ENCODE measurements at regions not wholly inside any gene's neighbourhood (a gene's known extent, or its start where the extent isn't known, plus 50 kb on each side); places are given as distances from the start of the nearest gene placed in this dataset.

DNA sequence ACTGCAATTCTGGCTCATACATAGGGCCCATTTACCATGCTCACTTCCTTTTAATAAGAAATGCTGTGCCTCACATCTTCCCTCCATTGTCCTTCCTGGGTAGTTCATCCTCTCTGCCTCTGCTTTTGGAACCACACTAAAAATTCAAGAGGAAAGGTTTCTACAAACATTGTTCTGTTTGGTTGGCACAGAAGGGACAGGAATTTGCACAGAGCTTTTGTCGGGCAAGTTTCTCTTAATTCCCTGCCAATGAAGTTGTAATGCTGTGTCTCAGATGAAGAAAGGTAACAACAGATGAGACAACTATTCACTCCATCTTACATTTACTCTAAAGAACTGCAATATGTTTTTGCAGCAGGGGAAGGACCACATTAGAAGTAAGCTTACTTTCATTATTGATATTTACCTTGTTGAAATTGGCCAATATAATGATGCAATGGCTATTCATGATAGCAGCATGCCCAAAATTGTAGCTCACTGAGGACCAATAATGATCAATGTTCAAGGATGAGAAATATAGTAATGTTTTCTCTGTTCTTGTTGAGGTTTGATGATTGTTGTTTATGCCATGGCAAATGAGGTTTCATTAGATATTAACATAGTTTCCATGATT is 82.5 kb upstream of the HMHB1 start:
- DNase-seq = no peak

DNA sequence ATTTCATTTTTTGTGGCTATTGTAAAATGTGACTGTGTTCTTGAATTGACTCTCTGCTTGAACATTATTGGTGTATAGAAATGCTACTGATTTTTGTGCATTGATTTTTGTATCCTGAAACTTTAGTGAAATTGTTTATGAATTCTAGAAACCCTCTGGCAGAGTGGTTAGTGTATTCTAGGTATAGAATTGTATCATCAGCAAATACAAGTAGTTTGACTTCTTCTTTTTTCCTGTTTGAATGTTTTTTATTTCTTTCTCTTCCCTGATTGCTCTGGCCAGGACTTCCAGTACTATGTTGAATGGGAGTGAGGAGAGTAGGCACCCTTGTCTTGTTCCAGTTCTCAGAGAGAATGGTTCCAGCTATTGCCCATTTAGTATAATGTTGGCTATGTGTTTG is 88.8 kb upstream of the HMHB1 start:
- DNase-seq = no peak

GRCh38 chr5:143721925-143722324 is 90.0 kb upstream of the HMHB1 start:
- DNase-seq = no peak

GRCh38 chr5:143720689-143721088 is 91.3 kb upstream of the HMHB1 start:
- no peak for DNase-seq

- DNase-seq = no peak
Measured at GRCh38 chr5:143717400-143717799, 94.6 kb upstream of the HMHB1 start.

DNA sequence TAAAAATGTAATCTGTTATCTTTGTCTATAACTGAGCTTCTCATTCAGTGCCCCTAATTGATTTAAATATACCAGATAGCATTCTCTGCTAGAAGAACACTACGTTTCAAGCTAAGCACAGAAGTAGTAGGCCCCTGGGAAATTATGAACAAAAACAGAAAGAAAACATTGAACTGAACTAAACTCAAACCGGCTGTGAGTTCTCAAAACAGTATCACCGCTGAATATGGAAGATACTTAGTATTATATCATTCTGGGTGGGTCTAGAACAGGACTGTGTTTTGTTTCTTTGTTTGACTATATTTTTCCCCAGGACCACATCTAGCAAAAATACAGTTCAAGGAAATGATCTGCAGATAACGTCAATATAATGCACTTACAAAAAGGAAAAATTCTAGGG is 95.1 kb upstream of the HMHB1 start:
- DNase-seq = no peak

- no peak for DNase-seq
Measured at GRCh38 chr5:143715616-143716015, 96.3 kb upstream of the HMHB1 start.

DNA sequence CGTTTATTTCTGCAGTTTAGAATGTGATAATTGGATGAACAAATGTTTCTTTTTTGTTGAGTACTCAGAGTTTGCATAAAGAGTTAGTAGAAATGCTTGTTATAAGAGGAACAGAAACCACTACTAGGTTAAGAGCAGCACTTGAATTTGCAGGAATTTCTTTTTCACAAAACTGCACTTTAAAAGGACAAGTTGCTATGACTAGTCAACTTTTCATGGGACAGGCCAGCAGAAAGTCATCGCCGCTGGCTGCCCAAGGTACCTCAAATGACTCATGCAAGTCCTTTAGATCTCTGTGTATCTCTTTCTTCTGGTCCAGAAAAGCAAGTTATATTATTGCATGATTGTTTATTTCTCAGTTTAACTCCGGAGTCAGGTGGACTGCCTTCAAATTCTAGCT is 97.3 kb upstream of the HMHB1 start:
- DNase-seq = no peak

GRCh38 chr5:143713047-143714003 is 98.6 kb upstream of the HMHB1 start:
- no peak for DNase-seq

DNA sequence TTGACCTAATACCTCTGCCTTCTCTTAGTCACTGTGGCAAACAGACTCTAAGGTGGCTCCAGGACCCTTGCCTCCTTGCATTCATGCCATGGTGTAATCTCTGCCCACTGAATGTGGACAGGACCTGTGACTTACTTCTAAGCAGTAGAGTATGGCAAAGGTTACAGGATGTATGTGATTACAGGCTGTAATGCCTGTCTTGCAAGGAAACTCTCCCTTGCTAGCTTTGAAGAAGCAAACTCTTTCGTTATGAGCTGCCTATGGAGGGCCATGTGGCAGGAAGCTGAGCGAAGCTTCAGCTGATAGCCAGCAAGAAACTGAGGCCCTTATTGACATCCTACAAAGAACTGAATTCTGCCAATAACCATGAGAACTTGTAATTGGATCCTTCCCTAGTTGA is 103.3 kb upstream of the HMHB1 start:
- no peak for DNase-seq

DNA sequence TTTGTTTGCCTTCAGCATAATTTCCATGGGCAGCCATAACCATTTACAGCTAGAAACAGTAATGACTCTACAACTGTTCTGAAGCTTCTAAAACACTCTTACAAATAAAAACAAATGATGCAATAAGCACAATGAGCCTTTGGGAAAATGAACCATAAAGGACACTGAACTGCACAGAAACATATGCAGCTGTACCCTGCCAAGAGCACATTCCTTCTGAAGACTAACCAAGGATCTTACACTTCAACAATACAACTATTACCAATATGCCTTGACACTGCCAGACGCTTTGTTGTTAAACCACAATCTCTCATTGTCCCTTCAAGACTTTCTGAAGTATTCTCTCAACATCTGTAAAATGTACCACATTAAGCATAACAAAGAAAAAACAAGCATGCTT is 104.2 kb upstream of the HMHB1 start:
- no peak for DNase-seq

- DNase-seq = no peak
Measured at GRCh38 chr5:143705381-143705780, 106.6 kb upstream of the HMHB1 start.

DNA sequence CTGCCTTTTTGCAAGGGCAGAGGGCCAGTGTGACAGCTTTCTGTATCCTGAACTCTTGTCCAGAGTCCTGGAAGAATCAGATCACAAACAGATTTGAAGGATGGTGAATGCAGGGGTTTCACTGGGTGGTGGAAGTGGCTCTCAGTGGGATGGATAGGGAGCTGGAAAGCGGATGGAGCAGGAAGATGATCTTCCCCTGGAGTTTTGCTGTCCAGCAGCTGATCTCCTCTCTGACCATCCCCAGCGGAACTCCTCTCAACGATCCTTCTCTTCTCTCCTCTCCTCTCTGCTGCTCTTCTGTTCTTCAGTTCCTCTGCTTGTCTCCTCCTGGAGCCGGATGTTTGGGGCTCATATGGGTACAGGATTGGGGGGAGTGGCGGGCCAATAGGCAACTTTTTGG is 108.3 kb upstream of the HMHB1 start:
- no peak for DNase-seq

DNA sequence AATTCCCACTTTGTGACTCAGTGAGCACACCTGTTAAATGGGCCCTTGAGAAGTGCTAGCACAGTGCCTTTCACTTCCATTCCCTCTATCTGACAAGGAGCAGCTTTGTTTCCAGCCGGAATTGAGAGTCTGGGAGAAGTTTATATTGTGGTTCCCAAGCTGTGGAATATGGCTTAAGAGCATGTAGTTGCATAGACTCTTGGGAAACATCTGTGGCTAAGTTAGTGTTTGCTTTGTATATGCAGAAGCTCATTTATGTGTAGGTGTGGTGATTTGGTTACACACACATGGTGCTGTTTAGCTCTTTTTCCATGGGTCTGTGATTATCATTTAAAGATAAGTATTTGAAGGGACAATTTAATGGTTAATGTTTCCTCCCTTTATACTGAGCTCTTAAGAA is 110.5 kb upstream of the HMHB1 start:
- DNase-seq = no peak

DNA sequence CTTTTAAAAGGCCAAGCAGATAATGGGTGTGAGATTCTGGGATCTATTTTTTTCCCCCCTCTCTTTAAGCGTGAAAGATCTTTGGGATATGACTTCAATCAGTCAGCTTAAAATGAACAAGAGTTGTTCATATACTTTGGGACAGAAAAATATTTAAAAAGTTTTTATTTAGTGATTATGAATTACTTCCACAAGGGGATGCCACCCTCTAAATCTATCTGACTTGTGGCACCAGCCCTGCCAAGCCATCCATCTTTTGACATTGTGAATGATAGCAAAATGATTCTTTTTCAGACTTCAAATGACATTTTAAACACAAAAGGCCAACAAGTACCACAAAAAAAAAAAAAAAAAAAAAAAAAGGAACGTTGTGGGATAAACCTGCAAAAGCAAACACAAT is 111.0 kb upstream of the HMHB1 start:
- no peak for DNase-seq

DNA sequence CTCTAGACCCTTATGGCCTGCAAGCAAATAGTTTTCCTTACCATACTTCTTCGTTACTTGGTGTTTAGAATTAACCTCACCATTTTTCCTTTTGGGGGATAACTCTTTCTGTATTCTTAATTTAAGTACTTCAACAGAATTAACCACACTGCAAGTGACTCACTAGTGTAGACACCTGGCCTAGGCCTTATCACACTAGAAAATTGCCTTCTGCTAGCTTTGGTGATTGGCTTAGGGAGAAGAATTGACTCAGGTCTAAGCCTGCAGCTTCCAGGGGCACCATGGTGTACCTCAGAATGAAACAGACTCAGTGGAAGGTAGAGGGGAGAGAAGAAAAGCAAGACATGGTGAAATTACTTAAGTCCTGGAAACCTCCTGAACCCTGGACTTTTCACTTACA is 112.8 kb upstream of the HMHB1 start:
- no peak for DNase-seq

GRCh38 chr5:143698574-143698973 is 113.4 kb upstream of the HMHB1 start:
- no peak for DNase-seq

DNA sequence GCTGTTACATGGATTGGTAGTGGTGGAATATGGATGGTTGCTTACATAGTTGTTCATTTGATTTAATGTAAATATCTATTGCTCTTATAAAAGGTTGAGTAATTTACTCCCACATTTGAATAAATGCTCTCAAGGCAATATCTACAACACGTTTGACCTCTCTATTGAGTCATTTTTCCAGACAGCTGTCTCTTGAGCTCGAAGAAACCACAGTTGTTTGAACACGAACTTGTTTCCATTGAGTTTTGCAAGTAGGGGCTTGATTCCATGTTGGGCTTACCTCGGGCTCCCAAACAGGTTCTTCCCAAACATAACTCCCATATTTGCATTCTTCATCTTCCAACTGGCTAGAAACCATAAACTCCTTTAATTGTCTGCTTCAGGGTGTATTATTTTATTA is 115.0 kb upstream of the HMHB1 start:
- DNase-seq = no peak

DNA sequence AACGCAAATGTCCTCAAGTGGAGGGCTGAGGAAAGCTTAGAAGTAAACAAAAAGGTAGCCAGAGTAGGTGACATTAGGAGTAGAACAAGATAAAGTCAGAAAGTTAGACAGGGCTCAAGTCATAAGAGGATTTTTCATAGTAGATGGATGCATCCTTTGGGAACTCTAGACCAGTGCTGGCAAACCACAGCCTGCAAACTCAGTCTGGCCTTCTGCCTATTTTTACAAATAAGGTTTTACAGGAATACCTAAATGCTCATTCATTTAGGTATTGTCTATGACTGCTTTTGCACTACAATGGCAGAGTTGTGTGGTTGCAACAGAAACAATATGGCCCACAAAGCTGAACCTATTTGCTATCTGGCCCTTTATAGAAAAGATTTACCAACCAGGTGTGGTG is 116.0 kb upstream of the HMHB1 start:
- DNase-seq = no peak

DNA sequence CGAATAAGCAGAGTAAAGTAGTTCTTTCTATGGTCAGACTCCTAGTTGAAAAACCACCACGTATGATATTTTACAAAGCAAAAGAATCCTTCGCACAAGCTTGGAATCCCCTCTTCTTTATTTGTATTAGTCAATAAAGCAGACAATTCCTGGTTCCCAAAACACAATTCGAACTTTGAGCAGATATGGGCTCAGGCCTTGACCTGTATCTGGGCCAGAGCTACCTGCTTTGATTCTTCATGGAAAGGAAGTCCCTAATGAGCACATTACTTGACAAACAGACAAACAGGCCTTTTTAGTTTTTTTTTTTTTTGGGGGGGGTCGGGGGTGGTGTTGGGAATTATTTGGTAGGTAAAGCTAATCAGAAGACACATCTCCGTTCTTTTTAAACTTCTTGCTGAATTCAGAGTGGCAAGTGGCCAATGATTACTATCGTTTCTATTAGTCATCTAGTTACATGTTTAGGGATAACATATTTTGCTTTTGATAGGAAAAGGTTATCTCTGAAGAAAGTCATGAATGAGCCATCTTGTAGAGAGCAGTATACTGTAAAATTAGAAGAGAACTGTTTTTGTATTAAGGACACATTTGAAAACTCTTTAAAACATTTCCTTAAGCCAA is 116.6 kb upstream of the HMHB1 start:
- DNase-seq = no peak

DNA sequence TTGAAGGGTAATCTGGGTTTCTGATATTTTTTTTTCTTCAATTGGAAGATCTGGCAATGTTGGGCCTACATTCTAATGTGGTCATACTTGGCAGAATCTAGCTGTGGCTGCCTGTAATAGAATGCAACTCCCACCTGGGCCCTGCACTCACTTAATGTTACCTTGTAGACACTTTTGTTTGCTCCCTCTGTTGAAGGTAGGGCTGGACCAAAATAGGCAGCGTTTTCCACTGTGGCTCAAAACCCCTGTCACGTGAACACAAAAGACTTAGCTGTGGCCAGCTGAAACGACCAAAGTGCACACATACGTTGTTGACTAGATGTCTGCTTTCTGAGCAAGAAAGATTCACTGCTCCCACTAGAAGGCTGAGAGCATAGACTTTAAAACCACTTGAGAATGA is 117.6 kb upstream of the HMHB1 start:
- no peak for DNase-seq

- no peak for DNase-seq
Measured at GRCh38 chr5:143693651-143694252, 118.2 kb upstream of the HMHB1 start.

- DNase-seq = no peak
Measured at GRCh38 chr5:143692342-143692741, 119.6 kb upstream of the HMHB1 start.

GRCh38 chr5:143691945-143692290 is 120.0 kb upstream of the HMHB1 start:
- no peak for DNase-seq
